H1 (cell line): ENCODE measurements at regions not wholly inside any gene's neighbourhood (a gene's known extent, or its start where the extent isn't known, plus 50 kb on each side); places are given as distances from the start of the nearest gene placed in this dataset.

Experiments used
- BRCA1 ChIP-seq: IDR thresholded peaks from 2 replicates; pipeline ENCODE4 v1.6.1; 2012; ENCODE audit warnings: low read depth, low read length, improper control_type of control experiment
- CHD1 ChIP-seq: IDR thresholded peaks from 2 replicates; pipeline ENCODE4 v1.6.1; 2012; ENCODE audit warnings: low read depth, low read length, improper control_type of control experiment
- CHD7 ChIP-seq: fragments of 300-600 bp; sonication (generic); IDR thresholded peaks from 2 replicates; pipeline ENCODE4 v1.7.1; 2012; ENCODE audit warnings: low read length, moderate library complexity, mild to moderate bottlenecking, inconsistent platforms; ENCODE audit not compliant: insufficient replicate concordance
- CTBP2 ChIP-seq: IDR thresholded peaks from 2 replicates; pipeline ENCODE4 v1.7.0; 2011; ENCODE audit warnings: borderline replicate concordance, mild to moderate bottlenecking, moderate library complexity, mixed read lengths, low read length; ENCODE audit not compliant: insufficient read depth, insufficient read length
- KDM4A ChIP-seq: IDR thresholded peaks from one replicate; pipeline ENCODE4 v1.7.1; 2012; ENCODE audit warnings: low read depth, mild to moderate bottlenecking, moderate library complexity, low read length, inconsistent platforms; ENCODE audit not compliant: severe bottlenecking
- RAD21 ChIP-seq, 2 experiments: IDR thresholded peaks in 1 of 2; conservative IDR thresholded peaks in 1 of 2; 2 replicates each; pipeline ENCODE4 v1.6.1; 2011; ENCODE audit warnings: low read depth in 2 of 2, low read length in 2 of 2, improper control_type of control experiment in 1 of 2, inconsistent platforms in 1 of 2, mild to moderate bottlenecking in 1 of 2, moderate library complexity in 1 of 2
- RBBP5 ChIP-seq: IDR thresholded peaks from 2 replicates; pipeline ENCODE4 v1.7.1; 2012; ENCODE audit warnings: low read depth, mild to moderate bottlenecking, inconsistent platforms, low read length, moderate library complexity, borderline replicate concordance
- TAF1 ChIP-seq: IDR thresholded peaks from 2 replicates; pipeline ENCODE4 v1.6.1; 2011; ENCODE audit warnings: mild to moderate bottlenecking, low read depth, low read length
- TAF7 ChIP-seq: optimal IDR thresholded peaks from 2 replicates; pipeline ENCODE3; 2011; ENCODE audit warnings: low read depth, mild to moderate bottlenecking, inconsistent platforms, low read length, moderate library complexity, borderline replicate concordance
- YY1 ChIP-seq: IDR thresholded peaks from 2 replicates; pipeline ENCODE4 v1.6.1; 2011; ENCODE audit warnings: low read depth, mild to moderate bottlenecking, low read length

- TF ChIP-seq CHD7 (no peak), BRCA1 (no peak), TAF1 (no peak), CTBP2 (no peak), CHD1 (no peak), KDM4A (no peak), YY1 (no peak), RAD21 (IDR thresholded peaks at IDR 0.05 in 1 of 2, conservative IDR thresholded peaks at IDR 0.05 in 1 of 2; ENCODE audit: low read depth in 2 of 2, low read length in 2 of 2) (no peak), TAF7 (no peak), RBBP5 (no peak)
Measured at GRCh38 chr10:65628493-65629139, 1297.2 kb upstream of the LRRTM3 start (continued).
